Umbilical cord (tissue), 1 donor: ENCODE measurements at regions not wholly inside any gene's neighbourhood (a gene's known extent, or its start where the extent isn't known, plus 50 kb on each side); places are given as distances from the start of the nearest gene placed in this dataset.

ENCODE experiments used
- DNase-seq: peaks from one replicate; pipeline ENCODE4 v3.0.0-alpha.2; 2015; ENCODE audit warnings: low spot score

DNA sequence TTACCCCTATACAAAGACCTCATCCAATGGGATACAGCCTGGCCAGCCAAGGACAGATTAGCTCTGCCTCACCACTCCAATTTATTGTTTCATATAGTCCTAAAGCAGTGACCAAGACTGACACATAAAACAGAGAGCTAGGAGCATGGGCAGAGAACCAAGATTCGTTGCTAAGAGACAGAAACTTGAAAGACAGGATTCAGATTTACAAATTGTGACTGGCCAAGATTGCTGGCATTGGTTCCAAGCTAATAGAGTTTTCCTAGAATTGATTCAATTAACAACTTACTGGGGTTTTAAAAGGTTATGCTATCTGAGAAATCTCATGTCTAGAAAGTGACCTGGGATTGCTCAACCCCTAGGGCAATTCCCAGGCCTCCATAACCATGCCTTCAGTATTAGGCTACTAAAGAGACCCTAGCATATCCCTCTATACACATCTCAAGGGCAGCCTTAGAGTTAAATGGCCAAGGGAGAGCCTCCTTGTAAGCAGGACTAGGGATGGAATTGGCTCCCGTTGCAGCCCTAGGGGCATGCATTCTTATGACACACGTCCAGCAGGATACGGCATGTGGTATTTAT, 75.6 kb downstream of the ICOS start:
- peak; percentile 16 for DNase-seq

DNA sequence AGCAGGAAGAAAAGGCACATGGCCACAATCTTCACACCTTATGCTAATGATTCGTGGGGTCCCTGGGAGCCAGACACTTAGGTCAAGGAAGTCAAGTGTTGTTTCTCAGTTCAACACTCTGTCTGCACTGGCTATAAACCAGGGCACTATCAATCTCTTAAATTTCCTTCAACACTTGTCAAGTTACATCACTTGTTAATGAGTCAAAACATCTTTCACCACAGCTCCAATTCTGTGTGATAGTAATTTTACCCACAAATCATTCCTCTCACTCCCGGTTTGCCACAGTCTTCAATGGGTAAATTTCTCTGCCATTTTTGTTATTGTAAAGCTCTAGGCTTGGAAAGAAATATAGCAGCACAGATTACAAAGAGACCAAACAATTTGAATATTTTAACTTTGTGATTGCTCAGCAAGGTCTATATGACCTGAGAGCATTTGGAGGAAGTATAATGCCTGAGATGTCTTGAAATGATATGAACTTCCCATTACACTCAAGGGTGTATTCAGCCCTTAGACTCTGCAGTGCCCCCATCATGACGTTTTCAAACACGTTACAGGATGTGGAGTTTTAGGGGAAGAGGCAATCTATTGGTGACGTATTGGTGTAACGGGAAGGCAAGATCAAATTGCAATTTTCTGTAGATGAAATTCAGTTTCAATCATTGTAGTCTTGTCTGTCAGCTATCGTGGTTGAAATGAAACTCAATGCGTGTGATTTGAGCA, 78.7 kb downstream of the ICOS start:
- no peak for DNase-seq

DNA sequence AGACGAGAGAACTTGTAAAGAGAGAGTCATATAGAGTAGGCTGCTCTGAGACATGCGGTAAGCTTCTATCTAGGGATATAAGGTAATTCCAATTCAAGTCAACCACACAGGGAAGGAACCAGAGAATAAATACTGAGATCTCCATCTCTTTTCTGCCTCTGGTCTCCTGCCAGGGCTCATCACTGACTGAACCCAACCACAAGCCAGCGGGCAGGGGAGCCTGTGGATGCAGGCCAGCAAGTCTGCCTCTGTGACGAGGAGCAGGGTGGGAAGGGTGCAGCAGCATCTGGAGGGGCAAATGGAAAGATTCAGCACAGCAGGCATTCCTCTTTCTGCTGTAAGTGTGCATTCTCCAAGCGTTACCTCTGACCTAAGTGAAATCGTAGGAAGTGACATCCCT, 82.2 kb downstream of the ICOS start:
- DNase-seq: no peak

DNA sequence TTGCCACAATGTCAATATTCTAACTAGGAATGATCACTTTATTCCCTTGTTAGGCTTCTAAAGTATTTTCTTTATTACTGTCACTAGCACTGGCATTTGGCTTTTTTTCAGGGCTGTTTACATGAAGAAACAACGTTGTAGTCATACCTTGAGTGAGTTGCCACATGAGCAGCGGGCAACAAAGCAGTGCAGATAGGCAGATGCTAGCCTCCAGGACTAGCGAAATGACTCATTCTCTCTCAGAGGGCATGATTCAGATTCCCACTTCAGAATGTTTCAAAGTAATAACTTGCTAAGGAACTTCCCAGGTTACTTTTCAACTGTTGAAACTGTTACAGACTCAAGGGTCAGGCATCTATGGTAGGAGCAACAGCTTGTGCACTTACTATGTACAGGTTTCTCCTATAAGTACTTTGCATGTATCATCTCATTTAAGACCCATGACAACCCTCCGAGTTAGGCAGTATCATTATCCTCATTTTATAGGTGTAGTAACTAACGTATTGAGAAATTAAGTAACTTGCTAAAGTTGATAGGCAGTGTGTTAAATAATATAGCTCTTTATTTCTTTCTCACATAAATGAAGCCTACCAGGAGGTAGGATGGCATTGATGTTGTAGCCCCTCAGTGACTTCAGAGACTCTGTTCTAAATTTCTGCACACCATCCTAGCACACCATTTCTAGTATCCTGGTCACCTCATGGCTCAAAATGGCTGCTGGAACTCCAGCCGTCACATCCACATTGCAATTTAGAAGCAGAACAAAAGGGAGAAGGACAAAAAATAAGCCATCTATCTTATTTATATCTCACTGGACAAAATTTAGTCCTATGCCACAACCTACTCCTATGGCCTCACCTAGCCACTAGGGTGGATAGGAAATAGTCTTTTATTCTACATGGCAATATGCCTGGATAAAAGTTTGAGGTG, 83.3 kb downstream of the ICOS start:
- DNase-seq: no peak

DNA sequence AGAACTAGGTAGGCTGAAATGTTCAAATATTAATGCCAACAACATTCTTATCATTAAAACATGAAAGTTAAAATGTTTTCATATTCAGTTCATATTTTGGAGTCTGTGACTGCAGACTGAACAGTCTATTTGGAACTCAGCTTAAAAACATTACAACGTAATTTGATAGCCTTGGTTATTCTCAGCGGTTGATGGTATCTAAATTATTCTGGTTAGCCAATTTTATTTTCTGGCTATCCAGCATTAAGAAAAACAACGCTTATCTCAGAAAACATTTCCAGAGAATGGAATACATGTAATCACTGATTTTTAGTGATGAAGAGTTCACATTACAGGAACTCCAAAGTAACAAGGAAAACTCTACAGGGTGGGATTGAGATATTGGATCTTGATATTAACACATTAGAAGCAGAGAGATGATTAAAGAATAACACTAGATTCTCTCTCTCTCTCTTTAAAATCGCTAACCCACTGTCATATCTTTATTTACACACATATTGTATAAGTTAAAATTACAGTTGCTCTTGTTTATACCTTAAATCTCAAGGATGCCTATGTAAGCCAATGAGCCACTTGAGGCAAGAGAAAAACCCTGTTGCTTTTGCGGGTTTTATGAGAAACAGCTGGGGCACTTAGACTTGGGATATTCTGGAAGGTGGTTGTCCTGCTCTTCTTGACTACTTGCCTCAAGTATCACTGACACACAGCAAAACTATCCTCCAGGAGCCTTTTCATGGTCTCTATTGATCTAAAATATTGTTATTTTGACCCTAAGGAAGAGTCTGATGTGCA, 84.9 kb downstream of the ICOS start:
- no peak for DNase-seq

DNA sequence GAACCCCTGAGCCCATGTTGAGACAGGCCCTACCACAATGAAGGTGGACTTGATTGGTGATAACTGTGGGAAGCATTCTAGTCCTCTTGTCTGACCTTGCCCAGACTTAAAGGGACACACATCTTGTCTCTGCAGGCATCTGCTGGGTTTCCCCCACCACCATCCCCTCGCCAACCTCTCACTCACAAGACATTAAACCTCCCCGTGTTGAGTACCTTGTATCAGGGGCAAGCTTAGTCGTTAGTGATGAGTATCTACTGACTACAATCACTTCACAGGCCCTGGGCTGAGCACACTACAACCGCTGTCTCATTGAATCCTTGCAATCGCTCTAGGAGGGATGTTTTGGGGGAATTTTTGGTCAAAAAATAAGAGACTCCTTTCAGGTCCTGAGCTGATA, 86.0 kb downstream of the ICOS start:
- no peak for DNase-seq

DNA sequence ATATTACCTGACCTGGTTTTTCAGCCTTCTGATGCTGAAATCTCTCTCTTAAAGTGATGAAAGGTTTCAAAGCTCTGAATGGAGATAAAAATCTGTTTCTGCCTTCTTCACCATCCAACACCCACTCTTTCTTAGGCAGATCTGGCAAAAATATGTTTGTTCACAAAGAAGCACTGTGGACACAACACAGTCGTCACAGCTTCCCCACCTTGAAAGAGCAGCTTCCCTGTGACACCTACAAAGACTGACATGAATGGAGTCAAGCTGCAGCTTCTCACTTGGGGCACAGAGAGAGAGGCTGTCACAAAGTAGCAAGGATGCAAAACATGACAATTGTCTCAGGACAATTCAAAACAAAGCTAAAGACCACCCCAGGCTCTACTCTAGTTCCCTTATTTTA, 86.5 kb downstream of the ICOS start:
- DNase-seq: no peak

DNA sequence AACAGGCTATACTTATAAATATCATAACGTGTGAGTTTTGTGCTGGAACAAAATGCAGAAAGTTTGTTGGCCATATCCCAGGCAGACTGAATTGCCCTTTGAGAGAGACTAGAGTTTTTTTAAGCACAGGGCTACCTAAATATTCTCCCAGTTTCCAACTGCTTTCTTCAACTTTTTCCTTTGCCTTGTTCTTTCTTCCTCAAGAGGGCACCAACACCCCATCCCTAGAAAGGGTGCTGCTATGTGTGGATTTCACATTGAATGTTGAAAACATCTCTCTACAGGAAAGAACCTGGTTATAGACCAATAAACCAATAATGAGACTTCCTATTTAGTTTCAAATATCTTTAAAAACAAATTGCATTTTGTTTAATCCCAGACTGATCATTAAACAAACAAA, 87.9 kb downstream of the ICOS start:
- peak; percentile 77 for DNase-seq

DNA sequence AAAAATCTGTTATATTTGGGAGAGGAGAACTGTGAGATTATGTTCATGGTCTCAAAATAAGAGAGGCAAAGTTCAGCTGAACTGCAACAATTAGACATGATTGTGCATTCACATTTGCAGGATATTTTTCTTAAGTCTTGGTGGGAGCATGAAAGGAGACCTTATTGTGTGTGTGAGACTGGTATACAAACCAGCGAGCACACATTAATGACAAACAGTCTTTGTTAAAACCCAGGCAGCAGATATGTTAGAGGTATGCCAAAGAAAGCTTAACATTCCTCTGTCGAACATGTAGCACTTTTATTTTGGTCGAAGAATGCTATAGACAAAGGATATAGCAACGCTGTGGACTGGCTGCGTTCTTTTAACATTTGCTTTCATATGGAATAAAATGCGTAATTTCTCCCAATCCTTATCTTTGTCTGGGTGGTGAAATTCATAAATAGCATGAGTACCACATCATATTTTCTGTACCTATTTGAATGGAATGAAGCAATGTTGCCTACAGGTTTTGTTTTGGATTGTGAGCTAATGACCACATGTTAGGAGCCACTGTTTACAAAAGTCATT, 88.4 kb downstream of the ICOS start:
- peak; percentile 25 for DNase-seq

DNA sequence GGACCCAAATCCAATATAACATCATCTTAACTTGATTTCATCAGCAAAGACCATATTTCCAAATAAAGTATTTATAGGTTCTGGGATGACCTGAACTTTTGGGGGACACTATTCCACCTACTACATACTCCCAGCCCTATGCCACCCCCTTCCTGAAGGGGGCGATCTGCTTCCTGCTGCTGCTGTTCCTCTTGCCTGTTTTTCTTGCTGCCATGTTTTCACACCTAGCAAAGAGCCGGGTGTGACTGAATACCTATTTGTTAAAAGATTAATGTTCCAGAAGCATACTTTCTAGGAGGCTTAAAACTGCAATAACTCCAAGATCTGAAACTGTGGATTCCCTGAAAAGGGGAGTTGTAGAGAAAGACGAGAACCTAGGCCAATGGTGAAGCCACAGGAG, 89.7 kb downstream of the ICOS start:
- no peak for DNase-seq

DNA sequence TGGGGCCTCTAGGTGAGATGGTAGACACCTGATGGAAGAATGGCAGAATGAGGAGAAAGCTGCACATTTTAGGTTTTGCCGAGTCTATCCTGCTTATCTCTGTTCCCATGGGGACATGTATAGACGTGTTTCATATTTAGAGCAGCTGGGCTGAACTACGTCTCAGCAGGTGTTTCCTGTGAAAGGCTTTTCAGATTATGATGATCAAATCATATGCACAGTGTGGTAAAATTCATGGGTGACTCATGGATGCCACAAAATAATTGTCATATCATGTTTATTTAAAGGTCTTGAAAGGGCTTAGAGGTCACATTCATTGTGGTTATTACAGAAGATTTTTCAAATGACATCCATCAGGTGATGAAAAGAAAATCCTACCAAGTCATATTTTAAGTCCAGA, 90.5 kb downstream of the ICOS start:
- no peak for DNase-seq

DNA sequence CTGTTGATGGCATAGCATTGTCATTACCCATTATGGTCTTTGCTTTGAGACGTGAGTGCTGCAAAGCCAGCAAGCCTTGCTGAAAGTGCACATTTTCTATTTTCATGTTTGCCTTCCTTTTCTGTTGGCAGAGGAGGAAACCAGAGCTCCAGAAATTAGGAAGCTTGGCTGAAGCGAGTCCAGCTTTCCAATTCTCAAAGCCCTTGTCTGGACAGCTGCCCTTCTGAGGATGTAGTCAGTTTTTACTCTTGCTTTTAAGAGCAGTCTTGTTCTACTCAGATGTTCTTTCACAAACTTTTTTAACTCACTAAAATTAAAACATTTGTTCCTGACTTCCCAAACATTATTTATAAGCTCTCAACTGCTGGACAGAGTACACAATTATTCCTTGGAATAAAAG, 93.8 kb downstream of the ICOS start:
- DNase-seq: peak; percentile 86

DNA sequence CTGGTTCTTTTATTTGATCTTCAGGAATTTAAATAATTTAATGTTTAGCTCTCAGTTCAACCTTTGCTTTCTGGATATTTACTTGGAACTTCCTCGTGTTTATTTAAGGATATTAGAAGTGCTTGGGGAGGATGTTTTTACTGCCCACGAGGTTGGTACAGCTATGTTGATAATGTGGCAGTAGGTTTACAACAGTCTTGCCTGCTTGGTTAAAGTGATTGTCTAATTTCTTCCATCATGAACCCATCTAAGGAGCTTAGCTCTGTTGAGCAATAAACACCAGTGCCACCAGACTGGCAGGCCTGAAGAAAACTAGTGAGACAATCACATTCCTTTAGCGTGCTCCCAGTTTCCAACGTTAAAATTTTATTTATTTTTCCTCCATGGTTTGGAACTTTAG, 94.5 kb downstream of the ICOS start:
- DNase-seq: no peak

DNA sequence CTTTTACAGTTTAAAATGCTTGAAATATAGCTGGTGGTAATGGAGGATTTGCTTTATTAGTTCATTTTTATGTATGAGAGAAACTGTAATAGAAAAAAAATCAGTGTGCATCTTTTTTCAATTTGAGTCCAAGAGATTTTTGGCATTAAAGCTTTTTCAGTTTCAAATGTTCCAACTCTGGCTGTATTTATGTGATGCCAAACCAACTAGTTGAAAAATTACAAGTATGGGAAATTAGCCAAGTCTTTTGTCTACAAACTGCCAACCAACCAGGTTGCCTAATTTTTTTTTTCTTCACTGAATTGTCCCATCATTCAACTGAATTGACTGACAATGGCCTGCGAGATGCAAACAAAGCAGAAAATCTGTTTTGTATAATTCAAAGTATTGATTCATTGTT, 95.7 kb downstream of the ICOS start:
- no peak for DNase-seq

DNA sequence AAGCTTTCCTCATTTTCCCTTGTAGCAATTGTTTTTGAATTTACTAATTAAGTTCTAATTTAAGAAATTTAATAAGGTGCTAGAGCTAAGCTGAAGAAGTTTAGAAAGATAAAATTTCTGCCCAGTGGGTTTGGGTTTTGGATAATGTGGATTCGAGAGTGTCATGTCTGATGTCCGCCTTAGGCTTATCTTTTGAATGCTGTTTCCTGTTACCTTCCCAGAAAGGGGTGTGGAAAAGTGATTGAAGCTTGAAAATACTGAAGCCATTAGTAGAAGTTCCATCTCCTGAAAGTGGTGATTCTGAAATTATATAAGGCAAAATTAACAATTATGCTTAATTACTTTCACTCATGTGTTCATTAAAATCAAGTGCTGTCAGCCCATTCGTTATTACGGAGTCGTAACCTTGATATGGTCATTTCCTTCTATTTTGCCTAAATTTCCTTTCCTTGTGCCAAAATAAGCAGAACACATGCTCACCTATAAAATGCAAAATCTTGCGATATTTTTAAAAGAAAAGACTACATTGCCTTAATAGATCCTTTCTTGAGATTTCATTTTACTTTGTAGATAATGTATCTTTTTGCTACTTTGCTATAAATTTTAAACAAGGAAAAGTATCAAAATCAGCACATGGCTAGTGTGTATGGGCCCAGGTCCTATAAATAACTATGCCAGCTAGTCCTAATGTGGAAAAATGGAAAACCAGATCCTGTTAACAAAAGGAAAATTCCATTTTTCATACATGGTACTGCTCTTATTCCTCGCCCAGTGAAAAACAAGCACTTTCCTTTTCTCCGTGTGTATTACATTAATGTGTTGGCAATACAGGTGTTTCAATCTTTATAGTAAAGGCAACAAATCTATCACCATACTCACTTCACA, 97.3 kb downstream of the ICOS start:
- DNase-seq: no peak

DNA sequence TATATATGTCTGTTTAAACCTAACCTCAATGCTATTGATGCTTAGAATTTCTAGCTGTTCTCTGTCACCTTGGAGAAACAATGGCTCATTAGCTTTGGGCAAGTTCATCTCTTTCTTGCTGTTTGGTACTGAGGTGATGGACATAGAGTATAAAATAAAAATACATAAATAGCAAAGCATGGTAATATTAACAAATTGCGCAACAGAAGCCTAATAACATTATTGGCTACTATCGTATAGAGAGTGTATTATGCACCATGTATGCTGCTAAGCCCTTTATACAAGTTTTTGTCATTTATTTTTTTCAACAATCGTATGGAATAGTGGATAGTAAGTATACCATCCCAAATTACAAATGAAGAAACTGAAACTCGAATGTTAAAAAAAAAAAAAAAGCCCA, 100.1 kb downstream of the ICOS start:
- no peak for DNase-seq

DNA sequence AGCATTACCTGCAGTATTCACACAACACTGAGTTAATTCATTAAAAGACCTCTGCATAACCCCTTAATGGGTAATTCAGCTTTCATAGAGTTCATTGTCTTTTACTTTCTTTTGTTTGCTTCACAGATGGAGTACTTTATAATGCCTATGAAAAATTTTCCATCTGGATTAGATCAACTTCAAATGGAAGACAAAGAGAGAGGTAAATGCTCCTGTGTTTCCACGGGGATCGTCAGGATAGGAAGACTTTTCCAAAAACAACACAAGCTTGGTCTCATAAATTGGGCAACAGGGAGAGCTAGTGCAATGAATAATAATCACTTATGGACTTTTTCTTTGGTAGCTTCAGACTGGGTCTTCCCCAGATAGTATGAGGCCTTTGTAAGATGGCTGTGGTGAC, 100.7 kb downstream of the ICOS start:
- DNase-seq: no peak

DNA sequence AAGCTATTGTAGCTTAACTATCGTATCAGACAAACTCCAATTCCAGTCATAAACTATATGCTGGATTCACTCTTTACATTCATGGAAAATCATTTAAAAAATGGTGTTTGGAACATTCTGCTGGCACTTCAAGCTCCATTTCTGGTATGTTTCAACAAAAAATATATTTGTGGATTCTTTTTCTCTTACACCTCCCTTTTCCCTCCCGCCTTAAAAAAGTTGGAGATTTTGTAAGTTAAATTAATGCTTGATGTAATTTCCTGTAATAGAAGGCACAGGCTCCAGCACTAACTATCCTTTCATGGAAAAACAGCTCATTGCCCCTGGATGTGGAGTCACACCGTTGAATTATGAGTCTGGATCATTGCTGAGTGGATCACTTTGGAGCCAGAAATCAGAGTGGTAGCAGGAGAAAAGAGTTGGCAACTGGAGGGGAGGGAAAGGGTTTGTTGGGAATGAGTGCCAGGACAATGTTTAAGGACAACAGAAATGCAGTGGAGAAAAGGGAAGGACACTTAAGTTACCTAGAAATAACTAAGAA, 102.8 kb downstream of the ICOS start:
- no peak for DNase-seq

DNA sequence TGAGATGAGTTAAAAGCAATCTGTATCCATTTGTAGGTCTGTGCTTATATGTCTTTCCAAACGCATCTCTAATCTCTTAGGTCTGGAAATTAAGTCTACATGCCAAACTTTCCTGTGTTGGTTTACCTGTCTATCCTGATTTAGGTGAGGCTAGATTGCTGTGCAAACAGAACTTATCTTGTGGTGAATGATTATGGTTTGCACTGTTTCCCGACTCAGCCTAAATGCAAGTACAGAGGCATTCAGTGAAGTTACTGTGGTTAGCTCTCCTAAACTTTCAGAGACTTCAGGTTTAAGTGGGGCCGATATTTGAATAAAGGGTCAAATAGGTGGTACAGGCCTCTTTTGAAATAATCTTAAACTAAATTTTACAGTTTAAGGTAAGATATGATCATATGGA, 103.5 kb downstream of the ICOS start:
- no peak for DNase-seq

DNA sequence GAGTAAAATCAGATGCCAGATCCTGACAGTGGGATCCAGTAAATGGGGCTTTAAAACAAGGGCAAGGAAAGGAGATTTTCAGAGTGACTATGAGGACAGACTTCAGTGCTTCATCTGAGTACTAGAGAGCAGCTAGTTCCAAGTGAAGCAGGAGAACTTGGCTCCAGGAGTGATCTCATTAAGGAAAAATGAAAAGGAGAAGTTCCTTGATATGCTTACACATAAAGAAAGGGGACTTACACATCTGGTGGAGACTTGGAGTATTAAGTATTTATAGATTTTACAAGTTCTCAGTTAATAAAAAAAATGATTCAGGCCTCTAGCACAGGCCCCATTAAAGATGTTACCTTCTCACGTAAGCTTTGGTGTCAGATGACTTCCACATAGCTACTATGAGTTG, 105.8 kb downstream of the ICOS start:
- DNase-seq: no peak
